ENCODE measurements at regions not wholly inside any gene's neighbourhood (a gene's known extent, or its start where the extent isn't known, plus 50 kb on each side); places are given as distances from the start of the nearest gene placed in this dataset.

- no peak for TF ChIP-seq ZFX (IDR thresholded peaks at IDR 0.05)
- no peak for TF ChIP-seq CTCF (conservative IDR thresholded peaks at IDR 0.05)
- 0 out of 2 replicates have a peak overlapping the region, but pooled peaks have one; percentile 16 for H3K27ac ChIP-seq
Measured at GRCh38 chrX:13478740-13479451, 90.5 kb upstream of the EGFL6 start.

- H3K27ac ChIP-seq = no peak overlapping the region
- TF ChIP-seq ZFX (IDR thresholded peaks at IDR 0.05) (no peak), CTCF (conservative IDR thresholded peaks at IDR 0.05) (no peak)
Measured at GRCh38 chrX:13476384-13476783, 93.0 kb upstream of the EGFL6 start.

- TF ChIP-seq CTCF (conservative IDR thresholded peaks at IDR 0.05) = no peak
- no peak for TF ChIP-seq ZFX (IDR thresholded peaks at IDR 0.05)
- no peak overlapping the region for H3K27ac ChIP-seq
Measured at GRCh38 chrX:13474164-13474516, 95.3 kb upstream of the EGFL6 start.

- no peak overlapping the region for H3K27ac ChIP-seq
- TF ChIP-seq ZFX (IDR thresholded peaks at IDR 0.05) (no peak), CTCF (conservative IDR thresholded peaks at IDR 0.05) (no peak)
Measured at GRCh38 chrX:13473442-13474163, 95.8 kb upstream of the EGFL6 start.

GRCh38 chrX:13472975-13473374 is 96.4 kb upstream of the EGFL6 start:
- no peak overlapping the region for H3K27ac ChIP-seq
- TF ChIP-seq ZFX (IDR thresholded peaks at IDR 0.05) (no peak), CTCF (conservative IDR thresholded peaks at IDR 0.05) (0 out of 2 replicates have a peak, but pooled peaks have one; percentile 5)

- TF ChIP-seq CTCF (conservative IDR thresholded peaks at IDR 0.05) (no peak), ZFX (IDR thresholded peaks at IDR 0.05) (no peak)
- H3K27ac ChIP-seq = no peak overlapping the region
Measured at GRCh38 chrX:13471269-13471668, 98.1 kb upstream of the EGFL6 start.

GRCh38 chrX:13470685-13470977 is 98.8 kb upstream of the EGFL6 start:
- no peak overlapping the region for H3K27ac ChIP-seq
- TF ChIP-seq ZFX (IDR thresholded peaks at IDR 0.05) = no peak
- TF ChIP-seq CTCF (conservative IDR thresholded peaks at IDR 0.05) = no peak
